Endothelial cell of umbilical vein (primary cell): ENCODE measurements at regions not wholly inside any gene's neighbourhood (a gene's known extent, or its start where the extent isn't known, plus 50 kb on each side); places are given as distances from the start of the nearest gene placed in this dataset.
"Not testable (repeated sequence)": the region's sequence is repeated elsewhere in the genome, so short reads cannot be mapped to it uniquely, and the experiment has no call there.

Experiments used
- BruUV-seq: library from RNA; stranded (reverse); fragments of 400-500 nt; replicated peaks from 2 replicates; lab custom pipeline; 2021; lab: Mats Ljungman, UMichigan
- CTCF ChIA-PET: fragments of 300-600, 350-600 bp; sonication (Branson Sonifier 250); formaldehyde crosslinking; loops from one replicate; lab custom pipeline; 2021; ENCODE audit warnings: antibody characterized with exemption, inconsistent platforms; lab: Charles Lee
- POLR2A ChIA-PET: fragments of 300-600, 350-600 bp; sonication (Branson Sonifier 250); formaldehyde crosslinking; loops from one replicate; lab custom pipeline; 2021; ENCODE audit warnings: antibody characterized with exemption, inconsistent platforms; lab: Charles Lee
- DNase-seq: peaks from one replicate; pipeline ENCODE4 v3.0.0-alpha.2; 2011; ENCODE audit warnings: low read depth, low spot score
- FAIRE-seq: peaks from 2 replicates; lab custom pipeline; 2011; peaks lifted over from hg19 to GRCh38; lab: Jason Lieb, UNC
- H2AFZ ChIP-seq: 2 replicates; pipeline ENCODE4 v1.6.0; 2012; ENCODE audit warnings: low read depth, low read length, control low read depth, inconsistent platforms
- H3K27ac ChIP-seq: 2 replicates; pipeline ENCODE4 v1.5.1; 2011; ENCODE audit warnings: low read depth, mild to moderate bottlenecking, control low read depth, low read length, moderate library complexity; ENCODE audit not compliant: insufficient read depth
- H3K27me3 ChIP-seq, 2 experiments: 2 replicates each; pipeline versions ENCODE4 v1.6.0 to v1.6.1; 2011; ENCODE audit warnings: low read length in 2 of 2, mixed read lengths in 1 of 2; ENCODE audit not compliant: control insufficient read depth in 2 of 2, insufficient read depth in 2 of 2
- H3K36me3 ChIP-seq, 2 experiments: 2 replicates in 1 of 2; 3 replicates in 1 of 2; pipeline ENCODE4 v1.5.1; 2011; ENCODE audit warnings: low read length in 2 of 2, mild to moderate bottlenecking in 1 of 2, moderate library complexity in 1 of 2; ENCODE audit not compliant: control insufficient read depth in 2 of 2, insufficient read depth in 2 of 2; ENCODE audit errors: extremely low read depth in 1 of 2
- H3K4me1 ChIP-seq: 3 replicates; pipeline ENCODE4 v1.5.1; 2011; ENCODE audit warnings: mild to moderate bottlenecking, low read length; ENCODE audit not compliant: control insufficient read depth, insufficient read depth; ENCODE audit errors: extremely low read depth
- H3K4me2 ChIP-seq: 2 replicates; pipeline ENCODE4 v1.6.1; 2011; ENCODE audit warnings: low read length, control low read depth, mixed read lengths; ENCODE audit not compliant: insufficient read depth
- H3K4me3 ChIP-seq, 3 experiments: fragments of 200-600 bp in 1 of 3; sonication (generic), shearing (Covaris generic) in 1 of 3; replicated peaks in 1 of 3; 2 replicates each; pipeline ENCODE4 v1.5.1; 2011 to 2016; ENCODE audit warnings: control low read depth in 3 of 3, low read length in 3 of 3, mild to moderate bottlenecking in 2 of 3, inconsistent platforms in 1 of 3, low read depth in 1 of 3, moderate library complexity in 1 of 3; ENCODE audit not compliant: insufficient read depth in 1 of 3
- H3K79me2 ChIP-seq: 2 replicates; pipeline ENCODE4 v1.6.0; 2012; ENCODE audit warnings: low read length, inconsistent platforms; ENCODE audit not compliant: control insufficient read depth, insufficient read depth
- H3K9ac ChIP-seq: replicated peaks from 2 replicates; pipeline ENCODE3; 2011; ENCODE audit warnings: low read length, control low read depth; ENCODE audit not compliant: insufficient read depth; ENCODE audit errors: extremely low read depth
- H3K9me1 ChIP-seq: replicated peaks from 3 replicates; pipeline ENCODE4 v1.6.0; 2011; ENCODE audit warnings: mild to moderate bottlenecking, low read length; ENCODE audit not compliant: control insufficient read depth, insufficient read depth; ENCODE audit errors: extremely low read depth
- H3K9me3 ChIP-seq: replicated peaks from 2 replicates; pipeline ENCODE4 v1.5.1; 2012; ENCODE audit warnings: low read length, inconsistent platforms; ENCODE audit not compliant: control insufficient read depth, insufficient read depth
- H4K20me1 ChIP-seq: replicated peaks from 2 replicates; pipeline ENCODE3; 2011; ENCODE audit warnings: mild to moderate bottlenecking, low read length; ENCODE audit not compliant: control insufficient read depth, insufficient read depth; ENCODE audit errors: extremely low read depth
- CTCF ChIP-seq, 2 donors: IDR thresholded peaks; 1 replicate in 1 of 2; 2 replicates in 1 of 2; pipeline ENCODE4 v1.5.1; 2011; ENCODE audit warnings: low read length in 2 of 2, mild to moderate bottlenecking in 2 of 2, moderate library complexity in 2 of 2, control low read depth in 1 of 2, inconsistent platforms in 1 of 2, low read depth in 1 of 2; ENCODE audit not compliant: insufficient read depth in 1 of 2; ENCODE audit errors: extremely low read depth in 1 of 2
- EZH2 ChIP-seq: IDR thresholded peaks from 2 replicates; pipeline ENCODE4 v1.6.1; 2012; ENCODE audit warnings: borderline replicate concordance, low read depth, mild to moderate bottlenecking, moderate library complexity, low read length, inconsistent platforms; ENCODE audit not compliant: severe bottlenecking
- FOS ChIP-seq: IDR thresholded peaks from 2 replicates; pipeline ENCODE4 v1.6.1; 2011; ENCODE audit warnings: mild to moderate bottlenecking, low read length, moderate library complexity, borderline replicate concordance; ENCODE audit not compliant: insufficient read depth
- GATA2 ChIP-seq: IDR thresholded peaks from 2 replicates; pipeline ENCODE4 v1.7.0; 2011; ENCODE audit warnings: low read depth, mild to moderate bottlenecking, moderate library complexity, mixed read lengths, low read length; ENCODE audit not compliant: insufficient read length, insufficient read depth
- JUN ChIP-seq: IDR thresholded peaks from 2 replicates; pipeline ENCODE4 v1.6.1; 2011; ENCODE audit warnings: borderline replicate concordance, low read depth; ENCODE audit not compliant: insufficient read length, insufficient read depth
- MAX ChIP-seq: IDR thresholded peaks from 2 replicates; pipeline ENCODE4 v1.6.1; 2011; ENCODE audit not compliant: insufficient read depth, insufficient read length
- MYC ChIP-seq: IDR thresholded peaks from one replicate; pipeline ENCODE4 v1.6.1; 2011; ENCODE audit warnings: mild to moderate bottlenecking, low read depth, low read length
- POLR2A ChIP-seq: IDR thresholded peaks from 2 replicates; pipeline ENCODE4 v1.6.1; 2012; ENCODE audit warnings: low read depth, mild to moderate bottlenecking, control low read depth, low read length
- POLR2AphosphoS5 ChIP-seq: IDR thresholded peaks from 2 replicates; pipeline ENCODE4 v1.6.1; 2012; ENCODE audit warnings: low read depth, mild to moderate bottlenecking, control low read depth, low read length, moderate library complexity; ENCODE audit not compliant: insufficient read depth
- dilution Hi-C: fragments of 300-500 bp; cut with MboI; formaldehyde crosslinking; loops from one replicate; pipeline ENCODE4 v1.15.0; 2019; ENCODE audit warnings: low sequenced_read_pairs; ENCODE audit not compliant: extremely low pct_ligation_motif_present
- intact Hi-C: fragments of 100-400 bp; cut with micrococcal nuclease; formaldehyde crosslinking; loops from one replicate; pipeline ENCODE4 v1.10.0; 2022

DNA sequence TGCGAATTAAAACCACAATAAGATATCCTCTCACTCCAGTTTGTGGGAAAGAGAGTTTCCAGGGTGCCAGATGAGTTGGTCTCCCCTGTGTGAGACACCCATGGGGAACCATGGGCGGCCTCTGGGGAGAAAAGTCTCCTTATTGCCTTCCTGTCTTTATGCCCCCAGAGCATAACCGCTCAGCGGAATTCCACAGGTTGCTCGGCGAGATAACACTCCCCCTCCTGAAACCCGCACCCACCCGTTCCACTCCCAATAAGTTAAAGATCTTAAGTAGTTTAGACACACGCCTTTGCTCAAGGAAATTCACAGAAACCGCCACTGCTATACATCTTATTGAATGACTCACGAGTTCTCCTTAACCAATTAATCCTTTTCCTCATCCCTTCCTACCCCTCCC, 1361.6 kb downstream of the CDH11 start:
- intact Hi-C loops, BruUV-seq, H4K20me1 ChIP-seq, H3K27ac ChIP-seq, H3K4me3 ChIP-seq, DNase-seq, H3K9me3 ChIP-seq, FAIRE-seq, dilution Hi-C loops, H3K36me3 ChIP-seq, H3K9ac ChIP-seq, POLR2A ChIA-PET, CTCF ChIA-PET, H2AFZ ChIP-seq, H3K79me2 ChIP-seq, H3K9me1 ChIP-seq, H3K27me3 ChIP-seq, H3K4me1 ChIP-seq, H3K4me2 ChIP-seq: not testable (repeated sequence)

GRCh38 chr16:63752347-63752746, 1369.5 kb downstream of the CDH11 start:
- BruUV-seq, result no TSS peak
- ChIA-PET CTCF (no interaction called here), POLR2A (no interaction called here)
- Histone ChIP-seq H3K4me2 (no peak overlapping the region), H4K20me1 (no peaks in the 10 kb centered on the region), H3K27me3 (no peaks in the 10 kb centered on the region), H3K4me3 (no peak overlapping the region), H3K9ac (no peak overlapping the region), H3K27ac (no peak overlapping the region), H2AFZ (no peak overlapping the region), H3K4me1 (no peaks in the 10 kb centered on the region), H3K9me3 (no peaks in the 10 kb centered on the region), H3K79me2 (no peaks in the 10 kb centered on the region), H3K9me1 (no peaks in the 10 kb centered on the region), H3K36me3 (no peaks in the 10 kb centered on the region)
- TF ChIP-seq EZH2 (no peak), MAX (no peak), JUN (no peak), GATA2 (no peak), POLR2AphosphoS5 (no peak), FOS (no peak), CTCF (IDR thresholded peaks at IDR 0.05; ENCODE audit: extremely low read depth in 1 of 2, insufficient read depth in 1 of 2, low read depth in 1 of 2, low read length in 2 of 2) (no peak), MYC (no peak), POLR2A (no peak)
- intact Hi-C loops (no loop called here), dilution Hi-C loops (no loop called here)
- FAIRE-seq, result no peak
- no peak for DNase-seq
